ENCODE measurements at regions not wholly inside any gene's neighbourhood (a gene's known extent, or its start where the extent isn't known, plus 50 kb on each side); places are given as distances from the start of the nearest gene placed in this dataset.

GRCh38 chr13:86052141-86052540 lies 252.9 kb upstream of the SLITRK6 start:
- TF ChIP-seq CTCF (conservative IDR thresholded peaks at IDR 0.05; ENCODE audit: low read depth, low read length), result no peak
- TF ChIP-seq EZH2 (IDR thresholded peaks at IDR 0.05; ENCODE audit: borderline replicate concordance, low read depth, low read length, poor library complexity, severe bottlenecking), result no peak
- Histone ChIP-seq H3K4me3 (ENCODE audit: low read depth, low read length, poor library complexity, severe bottlenecking) (no peak overlapping the region), H3K9me3 (ENCODE audit: low read depth, low read length, poor library complexity, severe bottlenecking) (no peaks in the 10 kb centered on the region), H3K27me3 (replicated peaks; ENCODE audit: insufficient read depth, low read depth, low read length, poor library complexity) (no peaks in the 10 kb centered on the region), H3K27ac (ENCODE audit: low read depth, low read length, poor library complexity, severe bottlenecking) (no peak overlapping the region), H3K4me1 (ENCODE audit: insufficient read depth, low read length, poor library complexity, severe bottlenecking) (no peaks in the 10 kb centered on the region), H3K36me3 (ENCODE audit: insufficient read depth, low read length, poor library complexity, severe bottlenecking) (no peaks in the 10 kb centered on the region)
- intact Hi-C loops (cut with micrococcal nuclease; ENCODE audit: unreplicated experiment), result no loop called here
- no TSS peak for BruUV-seq (replicated peaks)
- CTCF ChIA-PET, result no interaction called here
- POLR2A ChIA-PET (ENCODE audit: low non-redundant PET), result no interaction called here
- no peak for DNase-seq (ENCODE audit: low spot score)

GRCh38 chr13:86051134-86052103 lies 252.2 kb upstream of the SLITRK6 start:
- no peaks in the 10 kb centered on the region for H3K27me3 ChIP-seq (replicated peaks; ENCODE audit: insufficient read depth, low read depth, low read length, poor library complexity)
- ChIA-PET CTCF (no interaction called here), POLR2A (ENCODE audit: low non-redundant PET) (no interaction called here)
- H3K27ac ChIP-seq (ENCODE audit: low read depth, low read length, poor library complexity, severe bottlenecking), result no peak overlapping the region
- no peak overlapping the region for H3K4me3 ChIP-seq (ENCODE audit: low read depth, low read length, poor library complexity, severe bottlenecking)
- intact Hi-C loops (cut with micrococcal nuclease; ENCODE audit: unreplicated experiment), result no loop called here
- no peaks in the 10 kb centered on the region for H3K36me3 ChIP-seq (ENCODE audit: insufficient read depth, low read length, poor library complexity, severe bottlenecking)
- no peaks in the 10 kb centered on the region for H3K9me3 ChIP-seq (ENCODE audit: low read depth, low read length, poor library complexity, severe bottlenecking)
- no TSS peak for BruUV-seq (replicated peaks)
- H3K4me1 ChIP-seq (ENCODE audit: insufficient read depth, low read length, poor library complexity, severe bottlenecking), result no peaks in the 10 kb centered on the region
- no peak for TF ChIP-seq EZH2 (IDR thresholded peaks at IDR 0.05; ENCODE audit: borderline replicate concordance, low read depth, low read length, poor library complexity, severe bottlenecking)
- no peak for TF ChIP-seq CTCF (conservative IDR thresholded peaks at IDR 0.05; ENCODE audit: low read depth, low read length)
- DNase-seq (ENCODE audit: low spot score), result no peak

- ChIA-PET POLR2A (ENCODE audit: low non-redundant PET) (no interaction called here), CTCF (no interaction called here)
- Histone ChIP-seq H3K4me1 (ENCODE audit: insufficient read depth, low read length, poor library complexity, severe bottlenecking) (no peaks in the 10 kb centered on the region), H3K27me3 (replicated peaks; ENCODE audit: insufficient read depth, low read depth, low read length, poor library complexity) (no peaks in the 10 kb centered on the region), H3K9me3 (ENCODE audit: low read depth, low read length, poor library complexity, severe bottlenecking) (no peaks in the 10 kb centered on the region), H3K36me3 (ENCODE audit: insufficient read depth, low read length, poor library complexity, severe bottlenecking) (no peaks in the 10 kb centered on the region), H3K27ac (ENCODE audit: low read depth, low read length, poor library complexity, severe bottlenecking) (no peak overlapping the region), H3K4me3 (ENCODE audit: low read depth, low read length, poor library complexity, severe bottlenecking) (no peak overlapping the region)
- DNase-seq (ENCODE audit: low spot score), result no peak
- intact Hi-C loops (cut with micrococcal nuclease; ENCODE audit: unreplicated experiment), result no loop called here
- BruUV-seq (replicated peaks), result no TSS peak
- TF ChIP-seq EZH2 (IDR thresholded peaks at IDR 0.05; ENCODE audit: borderline replicate concordance, low read depth, low read length, poor library complexity, severe bottlenecking) (no peak), CTCF (conservative IDR thresholded peaks at IDR 0.05; ENCODE audit: low read depth, low read length) (no peak)
These were observed 239.3 kb upstream of the SLITRK6 start for GRCh38 chr13:86038490-86038889.

All from A673 (cell line).